SK-MEL-5 (cell line): ENCODE measurements at regions not wholly inside any gene's neighbourhood (a gene's known extent, or its start where the extent isn't known, plus 50 kb on each side); places are given as distances from the start of the nearest gene placed in this dataset.
A peak's percentile ranks its signal among the peaks of the same experiment; 100 is the strongest.

Experiments used
- DNase-seq: peaks from one replicate; pipeline ENCODE4 v3.0.0-alpha.2; 2016; ENCODE audit warnings: low read depth, low spot score
- in situ Hi-C: cut with HindIII; loops from 2 replicates; pipeline ENCODE4 v1.10.0; 2016; ENCODE audit warnings: low sequenced_read_pairs, high pct_unique_total_duplicates, low pct_unique_long_range_greater_than_20kb

- DNase-seq: peak; percentile 78
- in situ Hi-C loops: no loop called here
Observed at GRCh38 chr12:19572920-19573558, 133.7 kb downstream of the AEBP2 start.

GRCh38 chr12:19573866-19574265 lies 134.6 kb downstream of the AEBP2 start:
- in situ Hi-C loops: no loop called here
- no peak for DNase-seq

- in situ Hi-C loops: no loop called here
- DNase-seq: no peak
Observed at GRCh38 chr12:19574601-19575000, 135.3 kb downstream of the AEBP2 start.

GRCh38 chr12:19575337-19576243 lies 136.3 kb downstream of the AEBP2 start:
- DNase-seq: peak; percentile 27
- in situ Hi-C loops: no loop called here

GRCh38 chr12:19576506-19577280 lies 137.4 kb downstream of the AEBP2 start:
- in situ Hi-C loops: no loop called here
- DNase-seq: no peak

- no peak for DNase-seq
- in situ Hi-C loops: no loop called here
Observed at GRCh38 chr12:19577281-19577530, 137.9 kb downstream of the AEBP2 start.

- DNase-seq: no peak
- in situ Hi-C loops: no loop called here
Observed at GRCh38 chr12:19584732-19585131, 145.4 kb downstream of the AEBP2 start.

GRCh38 chr12:19588951-19589350 lies 149.7 kb downstream of the AEBP2 start:
- no peak for DNase-seq
- in situ Hi-C loops: no loop called here

GRCh38 chr12:19591951-19592350 lies 152.7 kb downstream of the AEBP2 start:
- in situ Hi-C loops: no loop called here
- DNase-seq: no peak

- in situ Hi-C loops: no loop called here
- no peak for DNase-seq
Observed at GRCh38 chr12:19596434-19597166, 157.3 kb downstream of the AEBP2 start.

GRCh38 chr12:19597167-19598026 lies 158.1 kb downstream of the AEBP2 start:
- in situ Hi-C loops: no loop called here
- DNase-seq: peak; percentile 90

- in situ Hi-C loops: no loop called here
- no peak for DNase-seq
Observed at GRCh38 chr12:19605720-19606119, 166.4 kb downstream of the AEBP2 start.

- in situ Hi-C loops: no loop called here
- no peak for DNase-seq
Observed at GRCh38 chr12:19608039-19608438, 168.7 kb downstream of the AEBP2 start.

- in situ Hi-C loops: no loop called here
- DNase-seq: no peak
Observed at GRCh38 chr12:19613051-19613535, 173.8 kb downstream of the AEBP2 start.

- in situ Hi-C loops: no loop called here
- DNase-seq: no peak
Observed at GRCh38 chr12:19614601-19615383, 175.5 kb downstream of the AEBP2 start.

GRCh38 chr12:19615384-19615725 lies 176.1 kb downstream of the AEBP2 start:
- in situ Hi-C loops: no loop called here
- no peak for DNase-seq
